IPS-18c (cell line): ENCODE measurements at regions not wholly inside any gene's neighbourhood (a gene's known extent, or its start where the extent isn't known, plus 50 kb on each side); places are given as distances from the start of the nearest gene placed in this dataset.

Experiments used
- H3K4me3 ChIP-seq: 2 replicates; pipeline ENCODE4 v1.7.0; 2013; ENCODE audit warnings: low read depth, mild to moderate bottlenecking, low read length, moderate library complexity; ENCODE audit not compliant: insufficient read depth
- H3K9me3 ChIP-seq: one replicate; pipeline ENCODE4 v1.6.1; 2013; ENCODE audit warnings: mild to moderate bottlenecking, low read length, moderate library complexity; ENCODE audit not compliant: control insufficient read depth, insufficient read depth

- Histone ChIP-seq H3K4me3 (no peak overlapping the region), H3K9me3 (no peaks in the 10 kb centered on the region)
These were observed 577.7 kb downstream of the HAO1 start for GRCh38 chr20:7362601-7363000.

DNA sequence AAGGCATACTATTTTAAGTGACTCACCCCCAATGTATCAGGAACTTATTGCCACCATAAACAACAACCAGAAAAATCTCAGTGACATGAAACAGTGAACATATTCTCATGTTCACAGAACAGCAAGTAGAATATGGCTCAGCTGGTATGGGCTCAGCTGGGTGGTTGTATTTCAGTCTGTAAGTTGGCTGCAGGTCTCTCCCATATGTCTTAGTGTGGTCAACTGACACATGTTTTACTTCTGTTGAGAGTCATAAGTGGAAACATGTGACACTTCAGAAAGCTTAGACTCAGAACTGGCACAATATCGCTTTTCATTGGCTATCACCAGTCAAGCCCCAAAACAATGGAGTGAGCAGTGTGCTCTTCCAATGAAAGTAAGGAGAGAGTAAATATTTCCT is 574.1 kb downstream of the HAO1 start:
- Histone ChIP-seq H3K9me3 (no peaks in the 10 kb centered on the region), H3K4me3 (no peak overlapping the region)

DNA sequence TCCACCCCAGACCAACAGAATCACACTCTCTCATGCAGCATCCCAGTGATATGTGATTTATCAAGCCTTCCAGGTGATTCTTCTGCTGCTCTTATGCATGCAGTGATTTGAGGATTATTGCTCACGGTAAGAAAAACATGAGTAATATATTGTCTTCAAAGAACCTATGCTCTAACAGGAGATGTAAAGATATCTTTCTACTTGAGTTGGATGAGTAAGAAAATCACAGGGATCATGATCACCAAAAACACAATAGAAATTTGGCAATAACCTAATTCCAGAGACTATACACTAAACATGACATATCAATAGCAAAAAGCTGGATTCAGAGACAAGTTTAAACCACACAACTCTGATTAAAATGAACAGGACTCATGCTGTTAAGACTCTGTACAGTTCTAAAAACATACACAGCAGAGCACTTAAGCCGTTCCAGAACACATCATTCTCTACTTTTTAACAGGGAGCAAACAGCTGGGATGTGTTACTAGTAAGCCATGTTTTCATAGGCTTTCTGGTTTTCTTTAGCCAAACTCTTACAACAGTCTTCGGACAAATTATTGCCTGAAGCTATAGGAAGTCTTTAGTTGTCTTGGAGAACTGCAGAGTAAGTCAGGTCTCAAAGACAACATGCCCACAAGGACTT is 568.6 kb downstream of the HAO1 start:
- H3K4me3 ChIP-seq: no peak overlapping the region
- H3K9me3 ChIP-seq: no peaks in the 10 kb centered on the region

DNA sequence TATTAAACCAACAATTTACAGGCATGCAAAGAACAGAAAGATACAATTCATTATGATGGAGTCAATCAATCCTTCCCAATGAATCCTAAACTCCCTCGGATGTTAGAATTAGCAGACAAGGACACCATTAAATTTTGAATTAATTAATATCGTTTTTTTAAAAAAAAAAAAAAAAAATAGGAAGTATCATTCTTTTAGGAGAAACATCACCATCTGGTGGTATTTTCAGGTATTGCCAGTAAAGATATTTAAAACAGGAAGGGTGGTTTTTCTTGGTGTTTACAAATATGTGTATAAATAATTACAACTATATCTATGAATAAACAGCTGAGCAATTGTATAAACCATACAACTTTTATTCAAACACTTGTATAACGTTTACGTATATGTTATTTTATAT is 564.4 kb downstream of the HAO1 start:
- H3K4me3 ChIP-seq: no peak overlapping the region

DNA sequence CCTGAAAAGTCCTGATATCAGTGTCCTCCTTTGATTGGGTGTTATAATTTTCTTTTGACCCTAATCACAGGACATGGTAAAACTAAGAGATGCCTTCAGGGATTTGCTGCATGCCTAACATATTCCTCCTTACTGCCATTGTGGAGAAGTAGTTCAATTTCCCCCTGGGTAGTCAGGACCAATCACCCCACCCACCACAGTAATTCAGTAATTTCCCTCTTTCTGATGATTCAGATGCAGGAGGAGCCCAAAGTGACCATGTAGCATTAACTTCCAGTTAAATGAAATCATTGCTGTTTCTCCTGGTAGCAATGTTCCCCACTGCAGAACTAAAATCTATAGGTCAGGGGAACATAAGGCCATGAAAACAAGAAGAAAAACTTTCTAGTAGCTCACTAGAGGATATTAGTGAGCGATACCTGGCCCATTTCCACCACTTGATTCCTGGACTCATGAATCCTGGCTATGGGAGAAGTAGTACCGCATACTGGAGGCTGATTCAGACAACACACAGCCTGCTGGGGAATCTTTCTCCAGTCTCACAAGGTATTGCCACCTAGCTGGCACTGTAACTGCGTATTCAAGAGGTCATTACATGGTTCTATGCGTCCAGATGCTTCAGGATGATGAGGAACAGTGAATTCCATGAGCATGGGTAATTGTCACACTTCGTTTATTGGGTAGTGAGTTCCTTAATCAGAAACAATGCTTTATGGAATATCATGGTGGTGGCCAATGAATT is 561.2 kb downstream of the HAO1 start:
- Histone ChIP-seq H3K4me3 (no peak overlapping the region), H3K9me3 (peaks cover 2% of the 10 kb centered on the region)

More for the DNA sequence above, 564.4 kb downstream of the HAO1 start:
- H3K9me3 ChIP-seq: peaks cover 2% of the 10 kb centered on the region

DNA sequence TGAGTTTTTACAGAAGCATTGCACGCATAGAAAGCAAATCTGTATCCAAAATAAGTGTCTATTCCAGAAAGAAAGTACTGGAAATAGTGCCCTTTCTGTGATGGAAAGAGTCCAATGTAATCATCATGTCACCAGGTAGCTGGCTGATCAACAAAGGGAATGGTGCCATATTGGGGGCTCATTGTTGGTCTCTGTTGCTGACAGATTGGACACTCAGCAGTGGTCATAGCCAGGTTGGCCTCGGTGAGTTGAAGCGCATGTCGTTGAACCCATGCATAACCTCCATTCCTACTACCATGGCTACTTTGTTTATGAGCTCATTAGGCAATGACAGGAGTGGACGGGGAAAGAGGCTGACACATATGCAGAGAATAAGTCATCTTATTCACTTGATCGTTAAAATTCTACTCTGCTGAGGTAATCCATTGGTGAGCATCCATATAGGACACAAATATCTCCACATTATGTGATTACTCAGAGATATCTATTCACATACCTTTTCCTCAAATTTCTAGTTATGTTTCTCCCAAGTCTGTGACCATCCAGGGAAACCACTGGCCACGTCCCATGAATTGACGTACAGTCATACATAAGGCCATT is 560.5 kb downstream of the HAO1 start:
- Histone ChIP-seq H3K9me3 (peaks cover 2% of the 10 kb centered on the region), H3K4me3 (no peak overlapping the region)

DNA sequence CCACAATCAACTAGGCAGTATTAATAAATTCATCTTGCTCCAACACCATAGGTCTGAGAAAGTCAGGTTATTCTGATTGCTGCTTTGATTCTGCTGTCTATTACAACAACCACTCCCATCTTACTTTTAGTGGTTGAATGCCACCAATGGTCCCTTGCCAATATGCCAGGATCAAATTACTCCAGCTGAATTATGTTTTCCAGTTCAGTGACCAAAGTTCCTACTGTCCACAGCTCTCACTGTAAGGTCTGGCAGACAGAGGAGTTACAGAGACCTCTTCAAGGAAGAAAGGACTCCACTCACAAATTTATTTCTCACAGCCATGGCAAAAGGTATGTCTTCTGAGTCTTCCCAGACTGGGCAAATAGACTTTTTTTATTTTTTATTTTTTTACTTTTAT is 557.0 kb downstream of the HAO1 start:
- H3K4me3 ChIP-seq: no peak overlapping the region

DNA sequence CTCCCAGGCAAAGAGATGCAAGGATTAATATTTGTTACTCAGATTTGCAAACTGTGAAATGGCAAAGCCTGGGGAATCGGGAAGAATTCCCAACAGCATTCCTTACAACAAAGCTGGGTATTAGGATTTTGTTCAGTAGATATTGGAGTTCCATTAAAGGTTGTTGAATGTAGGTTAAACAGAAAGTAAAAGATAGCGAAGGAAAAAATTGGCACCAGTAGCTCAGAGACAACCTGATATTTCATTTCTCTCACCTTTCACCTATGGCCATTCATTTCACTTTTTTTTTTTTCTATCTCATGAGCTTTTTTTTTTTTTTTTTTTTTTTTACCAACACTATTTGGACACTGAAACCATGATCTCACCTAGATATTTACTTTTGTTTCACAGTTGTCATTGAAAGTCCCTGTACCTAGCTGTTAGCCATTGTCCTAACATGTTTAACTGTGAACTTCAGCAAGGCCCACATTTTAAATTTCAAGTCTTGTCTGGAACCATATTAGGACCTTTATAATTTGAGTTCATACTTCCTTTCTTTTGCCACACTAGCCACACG is 552.5 kb downstream of the HAO1 start:
- H3K4me3 ChIP-seq: no peak overlapping the region
- no peaks in the 10 kb centered on the region for H3K9me3 ChIP-seq

More for the DNA sequence above, 557.0 kb downstream of the HAO1 start:
- H3K9me3 ChIP-seq: peaks cover 2% of the 10 kb centered on the region

DNA sequence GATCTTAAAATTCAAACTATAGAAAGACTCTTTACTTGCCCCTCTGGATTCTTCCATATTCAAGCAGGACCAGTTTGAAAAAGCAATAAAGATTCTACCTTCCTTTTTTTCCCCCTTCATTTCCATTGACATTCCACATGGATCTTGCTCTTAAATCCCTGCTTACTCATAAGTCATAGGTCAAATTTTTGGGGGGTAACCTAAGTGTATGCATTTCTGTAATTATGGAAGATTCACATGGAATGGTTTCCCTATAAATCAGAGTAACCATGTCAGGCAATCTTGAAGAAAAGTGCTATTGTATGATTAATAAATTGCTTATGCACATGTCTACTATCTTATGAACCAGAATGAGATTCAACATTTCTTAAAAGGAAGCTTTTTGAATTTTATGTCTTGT is 551.0 kb downstream of the HAO1 start:
- H3K9me3 ChIP-seq: no peaks in the 10 kb centered on the region
- H3K4me3 ChIP-seq: no peak overlapping the region

GRCh38 chr20:7392542-7393206 is 547.6 kb downstream of the HAO1 start:
- H3K4me3 ChIP-seq: no peak overlapping the region

DNA sequence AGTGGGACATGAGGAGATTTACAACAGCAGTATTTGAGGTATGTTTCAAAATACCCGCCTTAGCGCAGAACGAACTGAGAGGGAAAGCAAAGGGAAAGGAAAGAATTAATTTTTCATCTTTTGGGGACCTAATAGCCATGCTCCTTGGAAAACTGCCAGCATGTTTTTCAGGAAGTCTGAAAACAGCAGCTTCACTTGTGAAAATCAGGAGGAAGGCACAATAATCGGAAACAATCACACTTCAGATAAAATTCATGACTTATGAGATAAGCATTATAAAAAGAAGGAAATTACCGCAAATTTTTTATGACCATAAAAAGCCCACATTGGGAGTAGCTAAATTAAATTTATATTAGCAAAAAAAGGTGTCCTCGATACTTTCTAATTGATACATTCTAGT is 541.1 kb downstream of the HAO1 start:
- Histone ChIP-seq H3K9me3 (no peaks in the 10 kb centered on the region), H3K4me3 (no peak overlapping the region)

More at GRCh38 chr20:7392542-7393206, 547.6 kb downstream of the HAO1 start:
- no peaks in the 10 kb centered on the region for H3K9me3 ChIP-seq

- no peak overlapping the region for H3K4me3 ChIP-seq
- no peaks in the 10 kb centered on the region for H3K9me3 ChIP-seq
These were observed 540.7 kb downstream of the HAO1 start for GRCh38 chr20:7399575-7399974.

GRCh38 chr20:7406671-7407070 is 533.6 kb downstream of the HAO1 start:
- no peaks in the 10 kb centered on the region for H3K9me3 ChIP-seq
- no peak overlapping the region for H3K4me3 ChIP-seq

GRCh38 chr20:7410150-7410549 is 530.1 kb downstream of the HAO1 start:
- no peak overlapping the region for H3K4me3 ChIP-seq
- no peaks in the 10 kb centered on the region for H3K9me3 ChIP-seq

- no peak overlapping the region for H3K4me3 ChIP-seq
- no peaks in the 10 kb centered on the region for H3K9me3 ChIP-seq
These were observed 529.2 kb downstream of the HAO1 start for GRCh38 chr20:7411075-7411474.

DNA sequence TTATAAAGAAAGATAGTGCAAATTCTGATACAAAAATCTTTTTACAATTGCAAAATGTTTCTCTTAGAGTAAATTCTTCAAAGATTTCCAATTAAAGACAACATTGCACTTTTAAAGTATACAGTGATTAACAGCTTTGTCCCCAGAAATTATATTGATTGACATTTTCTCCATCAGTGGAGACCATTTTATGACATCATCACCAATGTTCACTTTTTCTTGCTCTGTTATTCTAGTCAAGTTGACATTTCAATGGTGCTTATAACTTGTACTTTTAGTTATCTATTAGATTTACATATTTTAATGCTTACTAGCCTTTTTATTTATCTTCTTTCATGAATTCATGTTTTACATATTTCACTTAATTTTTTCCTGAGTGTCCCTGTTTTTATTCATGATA is 524.8 kb downstream of the HAO1 start:
- no peaks in the 10 kb centered on the region for H3K9me3 ChIP-seq
- no peak overlapping the region for H3K4me3 ChIP-seq

DNA sequence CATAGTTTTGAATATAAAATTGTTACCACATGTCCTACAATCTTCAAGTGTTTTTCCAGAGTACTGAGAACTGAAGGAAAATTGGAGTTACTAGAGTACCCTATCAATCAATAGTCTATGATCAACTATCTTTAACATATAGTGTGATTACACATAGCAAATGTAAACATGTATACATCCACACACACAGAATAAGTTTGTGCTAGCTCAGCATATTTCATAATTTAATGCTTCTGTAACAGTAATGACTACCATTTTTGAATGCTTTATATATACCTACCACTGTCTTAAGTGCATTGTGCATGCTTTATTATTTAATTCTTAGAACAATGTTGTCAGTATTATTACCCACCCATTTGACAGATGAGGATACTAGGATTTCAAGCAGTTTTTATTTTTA is 523.9 kb downstream of the HAO1 start:
- Histone ChIP-seq H3K4me3 (no peak overlapping the region), H3K9me3 (no peaks in the 10 kb centered on the region)

DNA sequence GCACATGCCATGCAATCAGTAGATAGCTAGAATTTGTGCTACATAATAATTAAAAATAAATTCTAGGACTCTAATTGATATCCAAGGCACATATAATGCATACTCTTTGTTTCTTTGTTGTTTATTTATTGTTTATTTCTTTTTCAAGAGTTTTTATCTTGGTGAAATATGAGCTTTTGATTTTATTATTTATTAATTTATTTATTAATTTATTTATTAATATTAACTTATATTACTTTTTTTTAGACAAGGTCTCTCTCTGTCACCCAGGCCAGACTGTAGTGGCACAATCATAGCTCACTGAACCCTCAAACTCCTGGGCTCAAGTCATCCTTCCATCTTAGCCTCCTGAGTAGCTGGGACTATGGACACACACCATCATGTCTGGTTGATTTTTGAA is 519.9 kb downstream of the HAO1 start:
- Histone ChIP-seq H3K9me3 (no peaks in the 10 kb centered on the region), H3K4me3 (no peak overlapping the region)
